ENCODE measurements at regions not wholly inside any gene's neighbourhood (a gene's known extent, or its start where the extent isn't known, plus 50 kb on each side); places are given as distances from the start of the nearest gene placed in this dataset.

- DNase-seq = no peak
- Histone ChIP-seq H3K4me3 (no peak overlapping the region), H3K4me1 (no peaks in the 10 kb centered on the region), H3K9me3 (replicated peaks) (no peaks in the 10 kb centered on the region), H3K27me3 (ENCODE audit: low read depth) (no peaks in the 10 kb centered on the region), H3K36me3 (no peaks in the 10 kb centered on the region), H3K27ac (replicated peaks) (no peak overlapping the region)
- no peak for TF ChIP-seq CTCF (IDR thresholded peaks at IDR 0.05; ENCODE audit: borderline replicate concordance)
- intact Hi-C loops (cut with micrococcal nuclease) = no loop called here
These were observed 284.1 kb upstream of the CLINT1 start for GRCh38 chr5:158143081-158143480.

- Histone ChIP-seq H3K4me3 (no peak overlapping the region), H3K4me1 (no peaks in the 10 kb centered on the region), H3K9me3 (replicated peaks) (no peaks in the 10 kb centered on the region), H3K27ac (replicated peaks) (no peak overlapping the region), H3K27me3 (ENCODE audit: low read depth) (no peaks in the 10 kb centered on the region), H3K36me3 (no peaks in the 10 kb centered on the region)
- no peak for TF ChIP-seq CTCF (IDR thresholded peaks at IDR 0.05; ENCODE audit: borderline replicate concordance)
- intact Hi-C loops (cut with micrococcal nuclease) = no loop called here
- DNase-seq = no peak
These were observed 283.2 kb upstream of the CLINT1 start for GRCh38 chr5:158142156-158142555.

- Histone ChIP-seq H3K4me1 (no peaks in the 10 kb centered on the region), H3K36me3 (no peaks in the 10 kb centered on the region), H3K27me3 (ENCODE audit: low read depth) (no peaks in the 10 kb centered on the region), H3K4me3 (no peak overlapping the region), H3K9me3 (replicated peaks) (no peaks in the 10 kb centered on the region), H3K27ac (replicated peaks) (peak overlapping the region; percentile 55)
- no peak for TF ChIP-seq CTCF (IDR thresholded peaks at IDR 0.05; ENCODE audit: borderline replicate concordance)
- peak; percentile 26 for DNase-seq
- intact Hi-C loops (cut with micrococcal nuclease) = no loop called here
These were observed 281.3 kb upstream of the CLINT1 start for GRCh38 chr5:158140120-158140731.

- intact Hi-C loops (cut with micrococcal nuclease) = no loop called here
- no peak for DNase-seq
- Histone ChIP-seq H3K4me3 (no peak overlapping the region), H3K27ac (replicated peaks) (no peak overlapping the region), H3K36me3 (no peaks in the 10 kb centered on the region), H3K9me3 (replicated peaks) (no peaks in the 10 kb centered on the region), H3K27me3 (ENCODE audit: low read depth) (no peaks in the 10 kb centered on the region), H3K4me1 (no peaks in the 10 kb centered on the region)
- TF ChIP-seq CTCF (IDR thresholded peaks at IDR 0.05; ENCODE audit: borderline replicate concordance) = no peak
These were observed 280.2 kb upstream of the CLINT1 start for GRCh38 chr5:158139161-158139560.

- H3K4me3 ChIP-seq = no peak overlapping the region
- no peaks in the 10 kb centered on the region for H3K27me3 ChIP-seq (ENCODE audit: low read depth)
- TF ChIP-seq CTCF (IDR thresholded peaks at IDR 0.05; ENCODE audit: borderline replicate concordance) = no peak
- DNase-seq = peak; percentile 16
- H3K9me3 ChIP-seq (replicated peaks) = no peaks in the 10 kb centered on the region
- no peaks in the 10 kb centered on the region for H3K4me1 ChIP-seq
- intact Hi-C loops (cut with micrococcal nuclease) = no loop called here
- no peaks in the 10 kb centered on the region for H3K36me3 ChIP-seq
- H3K27ac ChIP-seq (replicated peaks) = no peak overlapping the region
These were observed 276.8 kb upstream of the CLINT1 start for GRCh38 chr5:158135682-158136179.

Measured in left ventricle myocardium inferior (tissue), 1 donor.